GM19035 (cell line): ENCODE measurements at regions not wholly inside any gene's neighbourhood (a gene's known extent, or its start where the extent isn't known, plus 50 kb on each side); places are given as distances from the start of the nearest gene placed in this dataset.
A peak's percentile ranks its signal among the peaks of the same experiment; 100 is the strongest.

Source experiments
- ATAC-seq: cut with Tn5 transposase; IDR thresholded peaks from one replicate; pipeline ENCODE4 v1.9.1; 2021; ENCODE audit not compliant: unreplicated experiment

DNA sequence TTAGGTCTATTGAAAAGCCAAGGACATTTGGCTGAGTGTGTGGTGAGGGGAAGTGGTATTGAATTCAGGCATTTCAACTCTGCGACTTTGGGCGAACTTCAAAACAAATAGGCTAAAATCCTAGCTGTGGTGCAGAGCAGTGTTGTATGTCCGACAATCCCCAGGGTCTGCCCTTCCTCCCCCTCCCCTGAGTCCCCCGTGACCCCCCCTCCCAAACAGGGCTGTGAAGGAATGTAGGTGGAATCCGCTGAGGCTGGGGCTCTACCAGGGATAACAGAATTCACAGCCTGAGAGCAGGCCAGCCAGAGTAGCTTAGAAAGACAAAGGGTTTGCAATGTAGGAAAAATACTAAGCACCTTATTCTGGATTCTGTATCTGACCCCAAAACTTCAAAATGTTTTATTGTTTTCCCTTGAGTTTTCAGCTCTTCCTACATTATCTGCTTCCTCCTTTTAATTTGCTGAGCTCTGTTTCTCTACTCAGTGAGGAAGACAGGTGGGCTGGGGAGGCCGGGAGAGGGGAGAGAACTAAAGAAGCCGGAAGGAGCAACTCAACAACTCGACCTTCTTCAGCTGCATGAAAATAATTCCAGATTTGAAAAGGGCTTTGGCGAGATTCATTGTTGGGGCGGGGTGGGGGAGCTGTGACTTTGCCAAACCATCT lies 315.2 kb downstream of the BLID start:
- ATAC-seq: no peak

DNA sequence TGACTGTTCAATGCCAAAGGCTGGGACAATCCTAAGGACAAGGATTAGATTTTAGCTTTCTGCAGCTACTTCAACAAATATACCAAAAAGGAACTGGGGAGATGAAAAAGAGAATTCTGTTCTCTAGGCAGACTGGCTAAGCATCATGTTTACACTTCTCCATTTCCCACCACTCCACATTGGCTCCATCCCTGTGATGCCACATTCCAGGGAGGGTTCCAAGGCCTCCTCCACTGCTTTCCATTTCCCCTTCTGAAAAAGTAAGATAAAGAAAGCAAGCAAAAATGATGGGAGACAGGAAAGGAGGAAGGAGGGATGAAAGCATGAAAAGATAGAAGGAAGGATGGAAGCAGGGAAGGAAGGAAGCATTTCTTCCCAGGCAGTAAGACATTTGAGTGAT lies 315.8 kb downstream of the BLID start:
- ATAC-seq: no peak

DNA sequence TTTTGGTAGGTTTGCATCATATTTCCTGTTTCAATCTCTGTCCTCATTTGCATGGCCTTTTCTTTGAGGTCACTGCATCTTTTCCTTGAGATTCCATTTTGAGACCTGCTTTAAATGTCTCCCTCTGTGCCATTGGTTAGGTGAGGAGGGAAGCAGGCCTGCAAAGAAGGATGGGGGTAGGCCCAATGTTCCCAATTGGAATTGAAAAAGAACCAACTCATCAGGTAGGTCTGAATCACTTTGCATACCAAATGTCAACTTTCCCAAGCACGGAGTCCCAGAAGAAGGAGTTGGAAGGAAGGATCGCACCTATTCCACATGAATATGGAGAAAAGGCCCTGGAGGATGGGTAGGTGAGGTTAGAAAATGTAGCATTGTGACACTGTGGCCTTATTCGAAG lies 318.5 kb downstream of the BLID start:
- no peak for ATAC-seq

DNA sequence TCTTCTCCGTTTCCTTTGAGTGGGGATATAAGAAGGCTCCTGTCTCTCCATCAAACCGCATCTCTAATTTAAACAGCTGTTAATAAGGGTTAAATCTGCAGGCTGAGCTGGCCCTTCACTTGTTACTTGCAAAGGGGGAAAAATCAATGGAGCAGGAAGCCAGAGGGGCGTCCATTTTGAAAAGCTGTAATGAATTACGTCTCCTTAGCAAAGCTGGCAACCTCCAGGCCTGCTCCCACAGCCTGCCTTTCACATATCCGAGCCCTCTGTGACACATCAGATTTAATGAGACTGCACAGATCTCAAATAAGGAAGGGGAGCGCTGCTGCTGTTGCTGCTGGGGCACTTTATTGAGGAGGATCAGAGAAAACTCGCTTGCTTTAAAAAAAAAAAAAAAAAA lies 320.8 kb downstream of the BLID start:
- no peak for ATAC-seq

DNA sequence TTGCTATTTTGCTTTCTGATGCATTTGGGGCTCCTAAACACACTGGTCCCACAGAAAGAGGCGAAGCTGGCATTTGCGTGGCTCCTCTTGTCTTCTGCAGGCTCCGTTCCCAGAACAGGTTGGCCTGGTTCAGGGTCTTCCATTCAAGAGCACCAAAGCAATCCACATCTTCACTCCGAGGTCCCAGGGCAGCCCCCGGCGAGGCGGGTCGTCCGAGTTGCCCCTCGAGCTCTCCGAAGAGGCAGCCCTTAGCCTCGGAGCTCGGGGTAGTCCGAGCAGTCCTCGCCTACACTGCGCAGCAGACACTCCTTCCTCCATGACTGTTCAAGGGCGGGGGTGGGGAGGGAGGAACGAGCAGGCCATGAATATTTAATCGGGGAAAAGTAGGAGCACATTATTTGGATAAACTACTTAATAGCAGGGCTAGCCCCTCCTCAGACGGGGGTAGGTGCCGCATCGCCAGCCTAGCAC lies 321.3 kb downstream of the BLID start:
- ATAC-seq: no peak

DNA sequence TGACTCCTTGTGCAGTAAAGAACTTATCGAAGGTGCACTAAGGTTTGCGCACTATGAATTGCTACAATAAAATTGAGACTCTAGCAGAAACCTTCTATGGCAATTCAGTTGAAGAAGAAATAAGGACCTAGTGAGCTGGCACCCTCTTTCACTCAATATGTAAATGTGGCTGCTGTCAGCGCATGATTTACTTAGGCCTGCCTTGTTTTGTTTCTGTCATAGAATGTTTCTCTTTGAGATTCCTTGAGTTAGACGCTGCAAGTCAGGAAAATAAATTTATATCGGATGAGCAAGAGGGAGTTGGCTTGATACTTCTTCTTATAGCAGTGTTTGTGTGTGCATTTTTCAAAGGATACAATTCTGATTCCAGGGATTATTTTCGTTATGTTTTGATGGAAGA lies 322.1 kb downstream of the BLID start:
- no peak for ATAC-seq

DNA sequence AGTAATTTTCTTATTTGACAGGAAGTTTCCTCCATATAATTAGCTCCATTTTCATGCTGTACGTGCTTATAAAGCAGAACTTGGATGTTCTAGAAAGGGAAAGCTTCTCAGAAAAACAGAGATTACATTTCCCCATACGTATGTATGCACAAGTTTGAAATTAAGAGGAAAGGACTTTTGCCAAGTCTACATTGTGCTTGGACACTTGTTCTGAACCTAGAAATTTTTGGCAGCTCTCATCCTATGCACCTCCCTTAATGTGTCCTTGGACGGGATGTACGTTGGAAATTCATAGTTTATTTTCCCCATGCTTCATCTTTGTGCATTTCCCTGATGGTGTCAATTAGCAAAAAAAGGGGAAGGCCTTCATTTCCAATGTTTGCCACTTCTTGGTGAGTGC lies 322.7 kb downstream of the BLID start:
- no peak for ATAC-seq

DNA sequence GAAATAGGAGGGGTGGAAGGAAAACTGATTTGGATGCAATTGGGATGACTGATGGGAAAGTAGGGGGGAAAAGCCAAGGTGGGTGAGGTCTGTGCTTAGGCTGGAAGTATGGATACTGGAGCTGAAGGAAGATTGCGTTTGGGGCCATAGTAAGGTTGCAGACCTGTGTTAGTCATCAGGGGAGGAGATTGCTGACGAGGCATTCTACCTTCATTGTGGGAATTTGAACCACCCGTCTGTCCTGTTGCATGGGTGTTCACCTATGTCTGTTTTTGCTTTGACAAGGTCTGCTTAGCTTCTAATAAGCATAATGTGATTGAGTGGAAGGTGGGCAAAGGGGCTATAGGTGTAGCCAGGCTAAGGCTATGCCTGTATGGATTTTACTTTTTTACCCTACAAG lies 323.8 kb downstream of the BLID start:
- no peak for ATAC-seq

DNA sequence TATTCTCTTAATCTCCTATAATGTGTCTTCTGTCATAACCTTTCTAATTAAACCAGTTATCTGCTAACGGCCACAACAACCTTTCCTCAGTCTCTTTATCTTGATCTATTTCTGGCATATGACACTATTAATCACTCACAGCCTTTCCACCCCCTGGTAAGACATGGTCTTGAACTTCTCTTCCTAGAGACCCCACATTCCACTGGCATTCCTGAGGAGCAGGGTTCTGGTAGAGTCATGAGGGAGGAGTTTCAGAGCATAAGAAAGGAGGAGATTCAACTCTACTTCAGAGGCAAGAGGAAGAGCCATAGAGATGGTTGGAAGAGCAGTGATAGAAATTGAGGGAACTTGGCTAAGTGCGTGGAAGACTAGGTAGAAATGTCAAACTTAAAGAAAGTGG lies 325.6 kb downstream of the BLID start:
- no peak for ATAC-seq

DNA sequence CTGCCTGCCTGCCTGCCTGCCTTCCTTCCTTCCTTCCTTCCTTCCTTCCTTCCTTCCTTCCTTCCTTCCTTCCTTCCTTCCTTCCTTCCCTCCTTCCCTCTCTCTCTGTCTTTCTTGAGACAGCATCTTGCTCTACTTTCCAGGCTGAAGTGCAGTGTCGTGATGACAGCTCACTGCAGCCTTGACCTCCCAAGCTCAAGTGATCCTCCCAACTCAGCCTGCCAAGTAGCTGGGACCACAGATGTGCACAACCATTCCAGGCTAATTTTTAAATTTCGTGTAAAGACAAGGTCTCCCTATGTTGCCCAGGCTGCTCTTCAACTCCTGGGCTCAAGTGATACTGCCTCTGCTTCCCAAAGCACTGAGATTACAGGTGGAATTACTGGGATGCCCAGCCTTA lies 328.2 kb upstream of the SORL1-AS1 start:
- ATAC-seq: no peak

DNA sequence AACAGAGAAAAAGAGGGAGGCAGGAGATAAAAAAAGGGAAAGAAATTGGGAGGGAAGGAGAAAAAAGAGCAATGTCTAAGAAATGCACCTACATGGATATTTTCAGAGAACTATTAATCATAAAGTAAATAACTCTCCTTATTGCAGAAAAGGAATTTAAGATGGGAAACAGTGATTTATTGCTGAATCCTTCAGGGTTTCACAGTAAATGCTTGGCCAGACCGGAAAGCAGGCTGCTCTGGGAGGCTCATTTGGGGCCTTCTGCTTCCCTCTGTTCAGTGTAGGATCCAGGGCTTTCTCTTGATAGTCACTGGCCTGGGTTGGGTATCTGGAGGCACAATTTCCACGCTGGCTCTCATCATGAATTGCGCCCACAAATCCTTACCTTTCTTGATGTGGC lies 324.3 kb upstream of the SORL1-AS1 start:
- ATAC-seq: no peak

DNA sequence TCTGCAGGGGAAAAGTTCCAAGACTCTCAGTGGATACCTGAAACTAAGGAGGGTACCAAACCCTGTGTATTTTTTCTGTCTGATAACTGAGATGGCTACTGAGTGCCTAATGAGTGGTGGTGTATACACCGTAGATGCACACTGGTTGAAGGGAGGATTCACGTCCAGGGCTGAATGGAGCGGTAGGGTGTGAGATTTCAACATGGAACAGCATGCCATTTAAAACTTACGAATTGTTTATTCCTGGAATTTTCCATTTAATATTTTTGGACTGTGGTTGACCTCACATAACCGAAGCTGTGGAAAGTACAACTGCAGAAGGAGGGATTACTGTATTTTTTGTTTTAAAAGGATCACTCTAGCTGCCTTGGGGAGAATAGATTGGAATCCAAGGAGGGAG lies 322.5 kb upstream of the SORL1-AS1 start:
- ATAC-seq: no peak

DNA sequence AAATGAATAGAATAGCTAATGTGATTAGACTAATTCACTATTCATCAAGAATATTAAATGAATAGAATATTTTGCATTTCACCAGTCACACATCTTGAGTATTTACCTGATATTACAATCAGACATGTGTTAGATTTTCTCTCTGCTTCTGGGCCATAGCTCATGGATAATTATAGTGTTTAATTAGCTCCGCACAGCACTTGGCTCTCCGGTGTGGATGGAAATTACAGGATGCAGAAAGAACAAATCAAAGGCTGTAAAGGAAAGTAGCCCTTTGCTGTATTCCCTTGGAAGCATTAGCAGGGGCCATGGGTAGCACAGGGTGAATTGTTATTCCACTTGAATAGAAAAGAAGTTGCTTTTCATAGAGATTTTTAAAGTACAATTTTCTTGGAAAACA lies 320.3 kb upstream of the SORL1-AS1 start:
- no peak for ATAC-seq

DNA sequence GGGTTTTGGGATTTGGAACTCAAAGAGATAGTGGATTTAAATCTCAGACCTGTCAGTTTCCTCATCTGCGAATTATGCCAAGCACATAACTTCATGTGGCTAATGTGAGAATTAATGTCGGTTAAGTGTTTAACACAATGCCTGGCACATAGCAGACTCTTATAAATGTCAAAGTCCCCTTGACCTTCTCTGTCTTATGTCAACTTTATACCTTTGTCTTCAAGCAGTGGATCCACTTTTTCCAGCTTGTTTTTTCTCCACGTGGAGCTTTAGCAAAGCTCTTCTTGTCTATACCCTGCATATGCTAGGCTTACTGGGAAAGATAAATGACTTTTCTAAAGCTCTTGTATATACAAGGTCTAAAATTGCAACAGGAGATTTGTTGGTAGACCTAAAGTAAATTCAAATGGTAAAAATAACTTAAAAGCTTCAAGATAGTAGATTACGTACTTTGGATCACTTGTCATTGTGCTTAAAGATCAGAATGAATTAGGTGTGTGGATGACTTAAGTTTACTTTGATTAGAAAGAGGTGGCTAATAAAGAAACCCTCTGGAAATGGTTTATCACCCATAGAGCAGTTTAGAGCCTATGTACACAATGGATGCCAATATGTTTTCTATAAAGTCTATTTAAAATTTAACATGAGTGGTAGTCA lies 318.3 kb upstream of the SORL1-AS1 start:
- no peak for ATAC-seq

DNA sequence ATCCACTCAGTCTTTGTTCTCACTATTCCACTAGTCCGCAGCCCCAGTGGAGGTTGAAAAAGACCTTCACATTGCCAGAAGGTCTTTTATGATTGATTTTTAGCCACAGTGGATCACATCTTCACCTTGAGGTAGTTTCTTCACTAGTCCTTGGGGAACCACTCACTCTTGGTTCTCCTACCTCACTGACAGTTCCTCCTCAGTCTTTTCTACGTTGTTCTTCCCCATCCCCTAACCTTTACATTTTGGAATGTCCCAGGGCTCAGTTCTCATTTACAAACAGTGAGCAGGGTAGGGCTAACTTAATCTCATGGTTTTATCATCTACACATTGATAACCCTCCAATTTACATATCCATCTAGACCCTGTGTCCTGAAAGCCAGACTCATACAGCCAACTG lies 316.4 kb upstream of the SORL1-AS1 start:
- no peak for ATAC-seq

DNA sequence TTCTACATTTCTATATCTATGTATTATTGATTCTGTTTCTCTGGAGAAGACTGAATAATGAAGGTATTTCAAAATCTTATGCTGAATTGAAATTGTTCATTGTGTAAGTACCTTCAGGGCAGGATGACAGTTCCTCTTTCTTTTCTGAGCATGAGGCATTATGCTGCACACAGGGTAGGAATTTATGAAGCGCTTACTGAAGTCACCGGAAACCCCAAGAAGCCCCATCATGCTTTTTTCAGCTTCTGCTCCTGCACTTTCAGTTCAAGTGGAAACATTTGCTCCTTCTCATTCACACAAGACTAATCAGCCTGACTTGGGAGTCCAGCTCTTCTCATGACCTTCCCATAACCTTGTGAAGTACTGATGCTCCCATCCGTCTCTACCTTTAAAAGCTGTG lies 314.7 kb upstream of the SORL1-AS1 start:
- peak; percentile 62 for ATAC-seq

DNA sequence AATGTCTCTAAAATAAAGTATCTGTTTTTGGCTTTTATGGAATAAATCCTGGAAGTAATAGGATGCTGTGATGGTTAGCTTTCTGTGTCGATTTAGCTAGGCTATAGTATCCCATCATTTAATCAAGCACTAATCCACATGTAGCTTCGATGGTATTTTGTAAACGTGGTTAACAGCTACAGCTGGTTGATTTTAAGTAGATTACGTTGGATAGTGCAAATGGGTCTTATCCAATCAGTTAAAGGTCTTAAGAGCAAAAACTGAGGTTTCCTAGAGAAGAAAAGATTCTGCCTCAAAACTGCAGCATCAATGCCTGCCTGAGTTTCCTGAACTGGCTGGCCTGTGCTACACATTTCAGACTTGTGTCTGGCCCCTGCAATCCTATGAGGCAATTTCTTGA lies 314.2 kb upstream of the SORL1-AS1 start:
- ATAC-seq: no peak

DNA sequence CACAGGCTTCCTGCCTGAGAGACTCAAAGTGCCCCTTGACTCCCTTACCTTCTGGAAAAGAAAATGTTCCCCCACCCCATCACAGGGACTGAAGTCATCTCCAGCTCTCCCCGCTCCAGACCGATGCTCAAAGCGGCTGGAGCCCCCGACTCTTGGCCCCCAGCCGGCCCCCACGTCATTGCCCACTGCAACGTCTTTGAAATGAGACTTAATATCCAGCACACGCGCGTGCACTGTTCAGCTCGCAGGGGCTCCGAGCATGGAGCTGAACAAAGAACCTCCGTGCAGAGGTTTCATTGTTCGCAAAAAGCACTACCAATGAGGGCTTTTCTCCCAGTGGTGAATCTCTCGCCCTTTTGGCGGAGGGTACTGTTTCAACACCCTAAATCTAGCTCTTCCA lies 313.4 kb upstream of the SORL1-AS1 start:
- ATAC-seq: no peak

DNA sequence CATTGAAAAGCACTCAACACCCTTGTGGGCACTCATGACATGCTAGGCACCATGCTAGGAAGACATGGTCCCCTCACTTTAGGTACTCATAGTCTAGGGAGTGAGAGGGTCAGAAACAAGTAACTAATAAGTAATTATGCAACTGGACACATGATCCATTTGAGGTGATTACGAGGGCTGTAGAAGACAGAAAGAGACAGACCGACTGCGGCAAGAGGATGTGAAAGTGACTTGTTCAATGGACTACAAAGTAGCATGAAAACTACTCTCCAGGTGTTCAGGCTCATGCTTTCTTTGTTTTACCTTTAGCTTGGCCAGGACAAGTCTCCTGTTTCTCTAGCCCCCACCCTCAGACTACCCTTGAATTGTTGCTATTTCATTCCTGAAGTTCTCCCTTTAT lies 310.8 kb upstream of the SORL1-AS1 start:
- ATAC-seq: peak; percentile 60

DNA sequence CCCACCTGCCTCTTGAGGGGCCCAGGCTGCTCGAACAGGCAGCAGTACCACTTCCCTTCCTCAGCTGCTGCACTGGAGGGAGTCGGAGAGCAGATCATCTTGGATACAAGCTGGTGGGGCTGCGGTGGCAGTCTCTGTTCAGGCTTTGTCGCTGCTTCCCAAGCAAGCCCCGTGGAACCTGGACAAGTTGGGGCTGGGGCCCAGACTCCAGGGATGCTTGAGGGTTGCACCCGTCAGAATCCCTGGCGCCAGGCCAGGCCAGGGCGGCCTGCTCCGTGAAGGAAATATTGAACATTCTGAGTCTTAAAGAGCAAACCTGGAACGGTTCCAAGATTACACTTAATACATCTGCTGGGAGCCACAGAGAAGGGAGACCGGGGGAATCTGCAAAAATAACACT lies 310.1 kb upstream of the SORL1-AS1 start:
- no peak for ATAC-seq

DNA sequence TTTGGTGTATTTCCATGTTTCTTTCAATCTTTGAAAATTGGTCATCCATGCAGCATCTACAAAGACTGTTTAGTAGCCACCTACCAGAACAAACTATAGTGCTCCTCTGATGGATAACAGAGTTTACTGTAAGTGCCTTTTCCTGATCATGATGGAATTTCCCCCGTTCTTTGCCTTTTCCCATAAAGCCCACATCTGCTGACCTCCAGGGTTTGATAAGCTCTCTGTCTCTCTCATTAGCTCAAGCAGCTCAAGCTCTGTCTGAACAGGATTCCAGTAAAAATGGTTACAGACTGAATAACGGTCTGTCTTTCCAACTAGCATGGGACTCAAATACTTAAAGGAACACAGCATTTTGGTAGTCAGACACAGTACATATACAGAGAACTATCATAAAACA lies 308.4 kb upstream of the SORL1-AS1 start:
- no peak for ATAC-seq

DNA sequence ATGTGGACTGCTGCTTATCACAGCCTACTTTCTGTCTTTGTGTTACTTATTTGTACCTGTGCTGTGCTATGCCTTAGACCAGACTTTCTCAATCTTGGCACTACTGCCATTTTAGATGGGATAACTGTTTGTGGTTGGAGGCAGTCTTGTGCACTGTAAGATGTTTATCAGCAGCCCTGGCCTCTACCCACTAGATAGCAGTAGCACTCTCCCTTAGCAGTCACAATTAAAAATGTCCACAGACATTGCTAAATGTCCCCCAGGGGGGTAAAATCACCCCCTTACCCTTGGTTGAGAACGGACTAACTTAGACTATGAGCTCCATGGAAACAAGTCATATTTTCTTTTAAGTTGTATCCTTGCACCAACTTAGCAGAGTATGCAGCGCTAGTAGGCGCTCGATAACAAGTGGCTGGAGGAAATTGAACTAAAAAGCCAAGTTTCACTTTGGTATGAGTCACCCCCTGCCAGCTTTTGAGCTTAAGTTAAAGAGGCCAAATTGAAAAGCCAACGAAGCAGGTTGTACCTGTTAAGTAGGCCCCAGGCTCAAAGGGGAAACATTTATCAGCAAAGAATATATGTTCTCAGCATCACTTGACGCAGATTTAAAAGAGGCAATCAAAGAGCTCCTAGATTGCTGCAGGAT lies 304.8 kb upstream of the SORL1-AS1 start:
- no peak for ATAC-seq

DNA sequence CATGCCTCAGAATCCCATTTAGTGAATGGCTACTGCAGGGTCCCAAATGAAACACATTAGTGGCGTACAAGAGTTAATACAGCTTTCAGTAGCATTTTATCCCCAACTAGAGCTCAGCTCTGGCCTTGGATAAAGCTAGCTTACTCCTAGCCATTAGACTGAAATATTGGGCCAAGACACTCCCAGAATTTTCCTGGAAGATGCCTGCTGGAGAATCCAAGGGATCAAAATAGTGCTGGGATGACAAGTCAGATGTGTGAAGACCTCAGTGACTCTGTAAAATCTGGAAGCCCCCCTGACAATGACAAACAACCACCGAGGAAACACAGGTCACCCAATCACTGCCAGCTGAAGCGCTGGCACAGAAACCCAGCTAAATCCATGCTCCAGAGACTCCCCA lies 303.1 kb upstream of the SORL1-AS1 start:
- ATAC-seq: no peak
